Keratinocyte (primary cell): ENCODE measurements at regions not wholly inside any gene's neighbourhood (a gene's known extent, or its start where the extent isn't known, plus 50 kb on each side); places are given as distances from the start of the nearest gene placed in this dataset.

Experiments used
- CTCF ChIP-seq, 3 experiments: IDR thresholded peaks in 1 of 3; conservative IDR thresholded peaks in 1 of 3; optimal IDR thresholded peaks in 1 of 3; 2 replicates in 2 of 3; 3 replicates in 1 of 3; pipeline versions ENCODE3 to v1.5.1; 2011; ENCODE audit warnings: low read length in 3 of 3, mild to moderate bottlenecking in 3 of 3, moderate library complexity in 2 of 3, control low read depth in 1 of 3, inconsistent platforms in 1 of 3; ENCODE audit not compliant: insufficient read depth in 2 of 3; ENCODE audit errors: extremely low read depth in 1 of 3
- EZH2 ChIP-seq: IDR thresholded peaks from one replicate; pipeline ENCODE4 v1.6.1; 2012; ENCODE audit warnings: inconsistent platforms, mild to moderate bottlenecking, low read length, moderate library complexity

DNA sequence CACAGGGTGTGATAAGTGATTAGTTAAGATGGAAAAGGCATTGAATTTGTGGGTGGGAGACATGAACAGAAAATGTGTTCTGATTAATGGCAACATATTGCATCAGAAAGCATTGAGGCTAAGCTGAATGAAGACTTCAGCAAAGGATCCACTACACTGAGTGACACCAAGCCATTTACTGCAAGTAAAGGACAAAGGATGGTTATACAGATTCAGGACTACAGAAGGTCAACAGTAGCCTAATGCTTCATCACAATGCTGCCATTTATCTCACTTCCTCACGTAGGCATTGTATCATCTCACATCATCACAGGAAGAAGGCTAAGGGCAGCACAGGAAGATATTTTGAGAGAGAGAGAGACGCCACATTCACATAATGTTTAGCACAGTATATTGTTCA, 398.2 kb downstream of the COL12A1 start:
- no peak for TF ChIP-seq EZH2
- no peak for TF ChIP-seq CTCF (optimal IDR thresholded peaks at IDR 0.05 in 1 of 3, IDR thresholded peaks at IDR 0.05 in 1 of 3, conservative IDR thresholded peaks at IDR 0.05 in 1 of 3; ENCODE audit: extremely low read depth in 1 of 3, insufficient read depth in 2 of 3, low read length in 3 of 3)
